ENCODE measurements at regions not wholly inside any gene's neighbourhood (a gene's known extent, or its start where the extent isn't known, plus 50 kb on each side); places are given as distances from the start of the nearest gene placed in this dataset.

GRCh38 chr13:44189085-44189484 is 184.5 kb upstream of the SERP2 start:
- no peak overlapping the region for H3K4me3 ChIP-seq (ENCODE audit: low read length)
- DNase-seq (ENCODE audit: low read depth) = no peak
- no peak for TF ChIP-seq CTCF (conservative IDR thresholded peaks at IDR 0.05; ENCODE audit: low read length)

- H3K4me3 ChIP-seq (ENCODE audit: low read length) = peak overlapping the region; percentile 23; the same call in 1 of the 2 replicates
- no peak for DNase-seq (ENCODE audit: low read depth)
- no peak for TF ChIP-seq CTCF (conservative IDR thresholded peaks at IDR 0.05; ENCODE audit: low read length)
Measured at GRCh38 chr13:44191103-44191502, 182.5 kb upstream of the SERP2 start.

- peak overlapping the region; percentile 26 for H3K4me3 ChIP-seq (ENCODE audit: low read length)
- DNase-seq (ENCODE audit: low read depth) = peak; percentile 89
- TF ChIP-seq CTCF (conservative IDR thresholded peaks at IDR 0.05; ENCODE audit: low read length) = peak; percentile 94
Measured at GRCh38 chr13:44191504-44192171, 182.0 kb upstream of the SERP2 start.

GRCh38 chr13:44193731-44194130 is 179.9 kb upstream of the SERP2 start:
- H3K4me3 ChIP-seq (ENCODE audit: low read length) = no peak overlapping the region
- no peak for DNase-seq (ENCODE audit: low read depth)
- no peak for TF ChIP-seq CTCF (conservative IDR thresholded peaks at IDR 0.05; ENCODE audit: low read length)

- DNase-seq (ENCODE audit: low read depth) = no peak
- no peak overlapping the region for H3K4me3 ChIP-seq (ENCODE audit: low read length)
- no peak for TF ChIP-seq CTCF (conservative IDR thresholded peaks at IDR 0.05; ENCODE audit: low read length)
Measured at GRCh38 chr13:44195245-44195644, 178.4 kb upstream of the SERP2 start.

GRCh38 chr13:44196196-44196751 is 177.3 kb upstream of the SERP2 start:
- TF ChIP-seq CTCF (conservative IDR thresholded peaks at IDR 0.05; ENCODE audit: low read length) = no peak
- DNase-seq (ENCODE audit: low read depth) = no peak
- H3K4me3 ChIP-seq (ENCODE audit: low read length) = no peak overlapping the region

All from AG10803 (cell line).